LoVo (cell line): ENCODE measurements at regions not wholly inside any gene's neighbourhood (a gene's known extent, or its start where the extent isn't known, plus 50 kb on each side); places are given as distances from the start of the nearest gene placed in this dataset.

Experiments used
- DNase-seq: peaks from one replicate; pipeline ENCODE4 v3.0.0-alpha.2; 2016; ENCODE audit warnings: low spot score

DNA sequence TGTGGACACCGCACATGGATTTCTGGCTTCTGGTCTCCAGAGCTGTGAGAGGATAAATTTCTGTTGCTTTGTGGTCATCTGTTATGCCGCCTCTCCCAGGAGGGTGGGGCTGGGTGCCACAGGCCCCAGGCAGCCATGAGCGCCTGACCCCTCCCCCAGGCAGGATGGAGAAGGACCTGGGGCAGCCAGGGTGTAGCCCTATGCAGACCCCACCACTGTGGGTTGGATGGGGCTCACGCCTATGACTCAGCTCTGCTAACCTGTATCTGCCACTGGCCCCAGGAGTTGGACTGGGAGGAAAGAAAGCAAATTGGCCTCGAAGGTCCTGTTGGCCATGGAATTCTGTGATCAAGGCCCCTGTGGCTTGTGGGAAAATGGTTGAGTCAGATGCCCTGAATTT, 1351.1 kb downstream of the BRD1 start:
- no peak for DNase-seq

DNA sequence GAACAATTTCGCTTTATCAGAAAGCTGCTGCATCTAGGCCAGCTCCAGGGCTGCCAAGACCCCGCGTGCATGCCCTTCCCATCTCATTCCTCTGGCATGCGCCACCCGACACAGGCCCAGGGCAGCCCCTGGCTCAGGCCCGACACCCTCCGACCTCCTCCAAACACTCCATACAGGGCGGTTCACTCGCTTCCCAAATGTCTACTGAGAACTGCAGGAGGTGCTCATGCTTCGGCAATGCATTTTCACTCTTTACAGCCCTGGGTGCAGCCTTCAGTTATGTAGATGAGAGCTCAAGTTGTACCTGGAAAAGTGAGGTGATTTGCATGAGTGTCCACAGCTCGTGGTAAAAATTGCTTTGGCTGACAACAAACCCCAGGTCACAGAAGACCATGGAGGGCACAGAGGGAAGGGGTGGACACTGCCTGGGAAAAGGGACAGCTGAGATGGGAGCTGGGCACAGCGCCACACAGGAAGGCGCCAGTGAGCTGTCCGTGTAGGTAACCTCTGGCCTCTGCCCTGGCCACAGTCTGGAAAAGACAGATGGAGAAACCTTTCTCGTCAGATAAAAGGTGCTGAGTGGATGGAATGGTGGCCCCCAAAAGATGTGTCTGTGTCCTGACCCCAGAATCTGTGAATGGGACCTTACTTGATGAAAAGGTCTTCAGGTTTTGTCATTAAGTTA, 1351.9 kb downstream of the BRD1 start:
- DNase-seq = no peak

DNA sequence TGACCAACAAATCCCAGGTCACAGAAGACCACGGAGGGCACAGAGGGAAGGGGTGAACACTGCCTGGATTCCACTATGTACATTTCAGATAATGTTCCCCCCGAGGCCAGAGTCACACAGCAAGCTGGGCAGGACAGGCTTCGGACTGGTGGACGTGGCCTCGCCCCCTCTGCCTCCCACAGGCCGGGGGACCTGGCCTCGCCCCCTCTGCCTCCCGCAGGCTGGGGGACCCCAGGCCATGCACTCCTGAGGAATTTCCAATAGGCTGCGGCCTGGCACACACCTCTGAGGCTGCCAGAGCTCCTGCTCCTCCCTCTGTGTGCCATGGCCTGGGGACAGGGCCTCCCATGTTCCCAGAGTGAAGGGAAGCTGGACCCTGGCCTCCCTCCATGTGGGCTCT, 1352.8 kb downstream of the BRD1 start:
- no peak for DNase-seq

DNA sequence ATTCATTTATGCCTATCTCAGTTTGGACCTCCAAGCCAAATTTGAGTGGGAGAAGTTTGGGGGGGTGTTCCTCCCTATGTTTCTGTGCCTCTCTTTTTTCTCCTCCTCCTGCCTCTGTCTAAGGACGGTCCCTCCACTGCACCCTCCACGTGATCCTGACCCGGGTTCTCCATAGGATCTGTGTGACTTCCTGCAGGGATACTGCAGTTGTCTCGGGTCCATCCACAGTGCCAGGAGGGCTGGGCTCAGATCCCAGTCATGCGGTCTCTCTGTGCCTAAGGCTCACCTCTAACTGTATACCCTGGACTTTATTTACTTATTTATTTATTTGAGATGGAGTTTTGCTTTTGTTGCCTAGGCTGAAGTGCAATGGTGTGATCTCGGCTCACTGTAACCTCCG, 1354.5 kb downstream of the BRD1 start:
- DNase-seq = no peak

DNA sequence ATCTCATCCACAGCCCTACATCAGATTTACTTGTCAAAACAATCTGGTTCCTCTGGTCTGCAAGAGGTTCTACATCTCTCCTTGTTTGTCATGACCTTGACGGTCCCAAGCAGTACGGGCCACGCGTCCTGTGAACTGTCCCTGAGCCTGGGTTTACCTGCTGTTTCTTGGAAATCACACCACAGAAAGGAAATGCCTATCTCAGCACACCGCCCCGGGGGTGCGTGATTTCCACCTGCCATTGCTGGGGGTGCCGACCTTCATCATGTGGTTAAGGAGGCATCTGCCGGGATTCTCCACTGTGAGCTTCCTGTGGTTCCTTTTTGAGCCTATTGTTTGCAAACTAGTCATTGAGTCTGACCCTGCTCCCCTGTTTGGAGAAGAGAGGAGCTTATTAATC, 1363.4 kb downstream of the BRD1 start:
- DNase-seq = no peak

DNA sequence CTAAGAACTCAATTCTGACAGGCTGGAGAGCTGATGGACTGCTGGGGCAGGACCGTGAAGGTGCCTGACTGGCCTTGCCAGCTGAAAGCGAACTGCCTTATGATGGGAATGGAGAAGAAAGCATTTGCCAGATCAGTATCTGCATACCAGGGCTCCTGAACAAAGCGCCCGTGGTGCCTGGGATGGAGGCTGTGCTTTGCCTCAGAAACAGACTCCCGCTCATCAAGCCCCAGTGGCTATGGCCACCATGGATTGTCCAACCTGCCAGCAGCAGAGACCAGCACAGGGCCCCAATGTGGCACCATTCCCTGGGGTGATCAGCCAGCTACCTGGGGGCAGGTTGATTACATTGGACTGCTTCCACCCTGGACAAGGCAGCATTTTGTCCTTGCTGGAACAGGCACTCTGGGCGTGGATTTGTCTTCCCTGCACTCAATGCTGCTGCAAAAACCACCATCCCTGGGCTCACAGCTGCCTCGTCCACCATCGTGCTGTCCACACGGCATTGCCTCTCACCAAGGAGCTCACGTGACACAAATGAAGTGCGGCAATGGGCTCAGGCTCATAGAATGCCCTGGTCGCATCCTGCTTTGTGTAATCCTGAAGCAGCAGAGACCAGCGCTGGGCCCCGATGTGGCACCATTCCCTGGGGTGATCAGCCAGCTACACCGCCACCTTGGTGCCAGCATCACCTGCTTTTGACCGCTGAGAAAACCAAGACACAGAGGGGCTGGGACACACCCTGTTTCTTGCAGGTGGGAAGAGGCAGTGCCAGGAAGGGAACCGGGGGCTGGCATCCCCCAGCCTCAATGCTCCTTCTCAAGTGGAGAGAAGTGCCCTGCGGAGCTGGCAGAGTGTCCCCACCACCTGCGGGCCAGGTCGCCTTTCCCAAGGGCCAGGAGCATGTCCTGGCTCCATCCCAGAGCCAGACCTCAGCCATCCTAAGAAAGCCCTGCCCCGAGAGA, 1367.5 kb downstream of the BRD1 start:
- no peak for DNase-seq

DNA sequence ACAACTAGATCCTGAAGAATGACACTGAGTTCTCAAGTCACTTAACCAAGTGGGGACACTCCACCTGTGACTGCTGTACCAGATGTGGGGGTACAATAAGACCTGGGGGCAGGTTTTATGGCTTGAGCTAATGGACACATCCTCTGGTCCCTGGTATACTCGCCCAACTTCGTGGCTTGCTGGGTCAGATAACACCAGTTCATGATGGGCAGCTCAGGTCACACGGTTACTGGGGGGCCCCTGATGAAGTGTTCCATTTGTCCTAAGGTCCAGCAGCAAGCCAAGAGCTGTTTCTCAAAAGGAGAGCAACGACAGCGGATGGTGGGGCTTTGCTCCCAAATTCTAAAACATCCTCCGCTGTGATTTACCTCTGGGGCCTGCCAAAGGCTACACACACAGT, 1368.4 kb downstream of the BRD1 start:
- no peak for DNase-seq

DNA sequence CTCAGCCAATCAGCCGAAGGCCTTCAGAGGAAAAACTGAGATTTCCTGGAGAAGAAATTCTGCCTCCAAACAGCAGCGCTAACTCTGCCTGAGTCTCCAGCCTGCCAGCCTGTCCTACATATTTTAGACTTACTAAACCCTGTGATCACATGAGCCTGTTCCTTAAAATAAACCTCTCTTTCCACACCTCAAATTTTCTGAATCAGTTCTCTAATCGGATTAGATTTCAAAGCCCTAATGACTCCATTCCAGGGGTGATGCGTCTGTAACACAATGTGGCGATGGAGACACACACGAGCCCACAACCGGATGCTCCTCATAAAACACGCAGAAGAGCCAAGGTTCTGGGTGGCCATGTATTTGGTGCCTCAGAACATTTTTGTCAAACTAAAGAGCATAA, 1371.2 kb downstream of the BRD1 start:
- DNase-seq = no peak

DNA sequence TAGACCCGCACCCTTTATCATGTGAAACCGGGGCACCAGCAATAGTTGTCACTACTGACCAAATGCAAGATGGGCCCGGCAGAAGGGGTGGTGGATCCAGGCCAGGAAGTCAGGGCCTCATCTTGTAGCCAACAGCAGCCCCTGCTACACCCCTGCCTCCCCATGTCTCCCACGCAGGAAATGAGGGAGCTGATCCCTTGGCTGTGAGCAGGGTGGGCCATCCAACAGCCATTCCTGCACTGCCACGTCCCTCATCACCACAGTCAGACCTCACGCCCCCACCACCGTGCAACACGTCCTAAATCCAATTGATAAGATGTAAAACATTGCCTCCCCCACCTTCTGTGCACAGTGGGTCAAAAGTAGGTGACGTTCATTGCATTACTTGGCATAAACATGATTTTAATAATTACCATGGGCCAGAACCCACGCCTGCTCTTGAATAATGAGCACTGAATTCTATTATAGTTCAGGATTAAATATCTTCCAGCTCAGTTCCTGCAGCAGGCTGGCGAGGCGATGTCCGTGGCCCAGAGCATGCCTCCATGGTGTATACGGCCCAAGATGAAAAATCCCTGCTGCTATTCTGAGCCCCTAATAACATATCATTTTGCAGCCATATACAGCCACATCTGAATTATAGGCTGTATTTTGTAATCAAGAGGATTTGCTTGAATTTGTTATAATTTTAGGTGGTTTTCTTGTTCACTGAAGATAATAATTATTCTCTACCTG, 1373.8 kb downstream of the BRD1 start:
- DNase-seq = no peak

DNA sequence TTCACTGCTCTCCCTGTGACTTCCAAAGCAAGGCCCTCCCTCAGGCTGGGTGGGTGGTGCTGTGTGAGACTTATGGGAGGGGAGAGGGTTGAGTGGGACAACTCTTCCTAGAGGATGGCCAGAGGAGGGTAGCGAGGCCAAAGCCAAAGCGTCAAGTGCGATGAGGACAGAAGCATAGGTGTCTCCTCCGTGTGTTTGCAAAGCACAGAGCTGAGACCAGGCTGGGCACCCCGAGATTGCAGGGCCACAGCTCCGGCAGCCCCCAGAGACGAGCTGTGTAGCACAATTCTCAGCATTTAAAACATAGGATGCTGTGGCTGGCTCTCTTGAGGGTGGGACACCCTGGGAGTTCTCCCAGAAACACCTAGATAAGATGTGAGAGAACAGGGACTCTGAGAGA, 1374.5 kb downstream of the BRD1 start:
- no peak for DNase-seq

DNA sequence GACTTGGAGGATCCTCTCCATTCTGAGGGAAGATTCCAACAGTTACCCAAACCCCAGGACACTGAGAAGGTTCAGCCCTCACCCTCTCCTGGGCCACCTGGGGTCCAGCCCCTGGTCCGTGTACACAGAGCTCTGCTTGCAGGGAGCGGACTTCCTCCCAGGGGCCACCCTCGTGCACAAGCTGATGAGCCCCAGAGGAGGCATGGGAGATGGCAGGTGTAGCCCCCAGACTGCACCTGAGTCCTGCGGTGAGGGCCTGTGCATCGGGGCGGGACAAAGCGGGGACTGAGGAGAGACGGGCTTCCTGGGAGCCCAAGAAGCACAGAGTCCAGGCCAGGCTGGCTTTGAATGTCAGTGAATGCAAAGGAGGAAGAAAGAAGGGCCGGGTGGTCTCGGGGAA, 1374.9 kb downstream of the BRD1 start:
- DNase-seq = no peak

DNA sequence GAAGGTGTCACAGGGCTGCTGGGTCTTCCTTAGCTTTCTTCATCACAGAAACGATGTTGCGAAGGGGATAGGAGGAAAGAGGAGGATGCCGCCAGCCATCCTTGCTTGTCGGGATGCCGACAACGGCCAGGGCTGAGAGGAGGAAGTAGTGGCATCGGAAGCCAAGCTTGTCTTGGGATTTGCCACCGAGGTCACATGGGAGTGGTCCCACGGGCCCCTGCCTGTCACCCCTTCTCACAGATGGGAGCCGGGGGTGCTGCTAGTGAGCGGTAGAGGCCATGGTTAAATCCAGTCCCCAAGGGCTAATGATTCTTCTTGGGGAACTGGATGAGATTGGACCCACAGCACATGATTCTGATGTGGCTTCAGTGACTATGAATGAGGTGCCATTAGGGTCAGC, 1375.8 kb downstream of the BRD1 start:
- DNase-seq = no peak

DNA sequence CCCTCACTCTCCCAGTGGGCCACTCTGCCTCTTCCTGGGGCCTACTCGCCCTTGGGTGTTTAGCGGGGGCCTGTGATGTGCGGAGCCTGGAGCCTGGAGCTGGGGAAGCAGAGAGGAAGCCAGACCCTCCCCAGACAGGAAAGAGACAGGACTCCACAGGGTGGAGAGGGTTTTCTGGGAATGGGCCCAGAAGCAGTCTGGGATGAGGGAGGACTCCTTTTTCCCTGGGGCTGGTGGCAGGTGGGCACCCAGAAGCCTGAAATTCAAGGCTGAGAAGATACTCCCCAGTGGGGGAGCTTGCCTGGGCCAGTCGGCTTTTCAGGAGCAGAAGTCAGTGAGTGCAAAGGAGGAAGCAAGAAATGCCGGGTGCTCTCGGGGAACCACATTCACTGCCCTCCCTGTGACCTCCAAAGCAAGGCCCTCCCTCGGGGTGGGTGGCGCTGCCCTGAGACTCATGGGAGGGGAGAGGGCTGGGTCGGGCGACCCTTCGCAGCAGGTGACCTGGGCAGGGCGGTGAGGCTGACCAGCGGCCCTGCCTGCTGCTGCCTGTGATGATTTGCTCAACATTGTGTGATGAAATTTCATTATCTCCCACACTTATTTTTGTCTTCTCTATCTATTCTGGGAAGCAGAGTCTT, 1377.4 kb downstream of the BRD1 start:
- DNase-seq = no peak

DNA sequence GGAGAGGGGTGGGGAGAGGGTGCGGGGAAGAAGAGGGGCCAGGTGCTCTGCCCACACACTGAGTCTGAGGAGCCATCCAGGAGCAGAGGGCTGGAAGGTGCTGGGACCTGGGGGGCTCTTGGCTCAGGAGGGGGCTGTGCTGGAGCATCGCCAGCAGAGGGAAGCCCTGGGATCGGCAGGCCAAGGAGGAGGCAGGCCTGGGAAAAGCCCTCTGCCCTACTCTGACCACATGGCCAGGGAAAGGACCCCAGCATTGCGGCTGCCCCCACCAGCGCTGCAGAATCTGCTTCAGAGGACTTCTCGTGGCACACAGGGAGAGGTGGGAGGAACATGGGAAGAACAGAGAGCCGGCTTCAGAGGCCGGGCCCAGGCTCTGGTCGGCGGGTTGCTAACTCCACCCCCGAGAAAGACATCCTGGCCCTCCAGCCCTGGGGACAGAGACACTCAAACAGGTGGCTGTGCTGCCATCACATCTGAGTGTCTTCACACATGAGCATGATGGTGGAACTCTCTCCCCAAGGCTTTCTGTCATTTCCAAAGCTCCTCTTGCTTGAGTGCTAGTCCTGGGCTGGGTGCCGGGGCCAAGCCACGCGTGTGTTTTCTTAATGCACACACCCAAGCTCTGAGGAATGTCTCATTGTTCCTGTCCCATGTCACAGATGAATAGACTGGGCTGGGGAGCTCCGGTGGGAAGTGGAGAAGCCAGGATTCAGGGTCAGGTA, 1378.0 kb downstream of the BRD1 start:
- no peak for DNase-seq

DNA sequence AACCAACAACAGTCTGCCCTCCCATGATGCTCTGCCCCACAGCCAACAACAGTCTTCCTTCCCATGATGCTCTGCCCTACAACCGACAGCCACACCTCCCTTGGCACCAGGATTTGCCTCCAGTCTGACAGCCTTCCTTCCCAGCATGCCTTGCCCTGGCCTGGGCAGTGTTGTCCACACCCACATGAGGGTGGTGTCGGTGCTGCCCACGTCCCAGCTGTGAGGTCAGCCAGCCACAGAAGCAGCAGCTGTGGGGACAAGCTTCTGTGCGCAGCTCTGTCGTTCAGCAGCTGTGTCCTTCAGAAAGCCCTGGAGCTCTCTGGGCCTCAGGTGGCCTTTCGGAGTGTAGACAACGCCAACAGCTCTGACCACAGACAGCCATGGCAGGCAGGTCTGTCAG, 1378.9 kb downstream of the BRD1 start:
- DNase-seq = no peak

DNA sequence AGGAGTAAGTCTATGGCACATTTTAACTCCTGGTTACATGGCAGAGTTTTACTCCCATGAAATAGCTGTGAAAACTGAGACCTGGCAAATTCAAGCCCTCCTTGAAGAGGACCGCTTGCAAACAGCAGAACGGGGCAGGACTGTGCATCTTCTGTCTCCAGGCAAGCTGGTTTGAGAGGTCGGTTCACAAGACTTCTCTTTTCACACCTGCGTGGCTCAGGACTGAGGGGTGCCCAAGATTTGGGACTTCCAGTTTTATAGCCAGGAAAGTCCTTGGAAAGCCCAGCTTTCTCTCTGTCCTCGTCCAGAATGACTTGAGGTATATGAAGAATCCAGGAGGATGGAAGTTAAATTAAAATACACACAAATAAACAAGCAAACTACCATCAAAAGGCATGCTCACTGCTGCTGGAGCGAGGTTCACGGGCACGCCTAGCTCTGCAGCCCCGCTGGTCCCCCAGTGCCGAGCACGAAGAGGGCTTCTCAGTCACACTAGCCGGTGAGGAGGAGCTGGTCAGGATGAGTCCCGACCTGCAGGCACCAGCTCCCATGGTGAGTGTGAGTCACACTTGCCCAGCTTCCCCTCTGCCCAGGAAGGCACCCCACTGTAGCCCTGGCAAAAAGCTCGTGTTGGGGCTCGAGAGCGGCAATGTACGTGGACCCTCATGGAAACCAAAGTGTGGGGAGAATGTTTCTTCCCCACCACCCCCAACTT, 1382.4 kb downstream of the BRD1 start:
- no peak for DNase-seq

DNA sequence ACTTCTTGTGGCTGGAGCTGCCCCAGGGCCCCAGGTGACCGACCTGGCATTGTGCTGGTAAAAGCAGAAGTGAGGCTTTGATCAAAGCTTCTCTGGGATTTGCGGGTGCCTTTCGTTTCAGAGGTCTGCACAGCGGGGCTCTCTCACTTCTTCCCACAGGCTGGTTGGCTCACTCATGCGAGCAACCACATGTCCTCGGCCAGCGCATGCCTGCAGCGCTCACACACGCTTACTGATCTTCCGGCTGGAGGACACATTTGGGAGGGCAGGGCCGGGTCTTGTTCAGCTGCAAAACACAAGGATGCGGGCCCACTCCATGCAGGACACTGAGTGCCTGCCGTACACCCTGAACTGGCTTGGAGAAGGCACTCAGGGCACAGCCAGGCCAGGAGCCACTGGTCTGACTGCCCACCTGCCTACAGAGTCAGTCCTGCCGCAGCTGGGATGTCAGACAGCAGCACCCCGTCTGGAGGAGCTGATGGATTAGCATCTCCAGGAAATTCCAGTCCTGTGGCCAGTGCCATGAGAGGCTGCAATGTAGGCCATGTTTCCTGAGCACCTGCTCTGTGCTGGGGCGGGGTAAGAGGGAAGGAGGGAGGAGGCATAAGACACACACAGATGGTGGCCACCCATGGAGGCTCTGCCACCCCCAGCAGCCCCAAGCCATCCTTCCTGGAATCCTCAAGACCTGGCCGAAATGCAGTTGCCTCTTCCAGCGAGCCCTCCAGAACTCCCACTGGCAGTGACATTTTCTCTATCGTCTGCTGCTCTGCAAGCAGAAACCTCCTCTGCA, 1383.2 kb downstream of the BRD1 start:
- DNase-seq = no peak

DNA sequence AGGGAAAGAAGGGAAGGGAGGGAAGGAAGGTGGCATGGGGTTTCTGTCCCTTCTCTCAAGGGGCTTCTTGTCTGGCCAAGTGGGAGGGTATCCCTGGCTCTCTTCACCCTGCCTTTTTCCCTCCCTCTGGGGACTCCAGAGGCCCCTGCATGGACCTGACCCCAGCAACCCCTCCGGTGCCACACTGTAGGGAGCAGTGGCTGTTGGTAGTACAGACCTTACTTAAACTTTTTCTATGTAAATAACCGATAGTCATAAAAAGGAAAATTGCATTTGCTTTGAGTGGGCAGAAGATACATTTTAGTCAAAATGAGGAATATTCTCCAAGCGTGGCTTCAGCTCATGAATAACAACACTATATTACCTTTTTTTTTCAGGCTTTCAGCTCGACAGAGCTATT, 1384.0 kb downstream of the BRD1 start:
- no peak for DNase-seq

DNA sequence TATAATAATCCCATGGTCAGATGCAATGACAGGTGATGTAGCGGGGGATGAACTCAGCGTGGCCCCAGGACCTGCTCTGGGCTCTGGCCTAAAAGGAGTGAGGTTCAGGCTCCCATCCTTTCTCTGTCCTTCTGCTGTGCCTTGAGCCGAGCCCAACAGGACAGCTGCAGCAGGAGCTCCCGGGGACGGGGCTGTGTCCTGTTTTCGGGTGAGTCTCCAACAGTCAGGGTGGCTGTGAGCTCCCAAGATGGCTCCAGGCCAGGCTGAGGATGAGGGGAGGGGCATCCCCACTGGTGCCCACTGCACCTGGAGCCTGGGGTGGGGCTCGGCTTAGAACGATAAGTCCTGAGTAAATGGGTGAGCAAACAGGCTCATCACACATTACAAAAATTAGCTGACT, 1385.0 kb downstream of the BRD1 start:
- DNase-seq = no peak

DNA sequence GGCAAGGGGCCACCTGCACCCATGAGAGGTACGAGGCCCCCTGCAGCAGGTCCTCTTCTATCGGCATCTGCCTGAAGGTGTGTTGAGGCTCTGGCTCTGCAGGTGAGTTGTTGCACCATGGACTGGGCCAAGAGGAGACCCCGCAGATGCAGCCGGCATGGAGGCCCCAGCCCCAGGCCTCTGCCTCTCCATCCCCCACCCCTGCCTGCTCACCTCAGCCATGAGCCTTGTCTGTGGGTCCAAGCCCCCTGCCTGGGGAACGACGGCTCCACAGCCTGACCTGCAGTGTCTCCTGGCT, 1386.2 kb downstream of the BRD1 start:
- DNase-seq = no peak
